ENCODE measurements at regions not wholly inside any gene's neighbourhood (a gene's known extent, or its start where the extent isn't known, plus 50 kb on each side); places are given as distances from the start of the nearest gene placed in this dataset.

- Histone ChIP-seq H3K4me1 (ENCODE audit: control insufficient read depth in 1 of 2, insufficient read depth in 2 of 2, low read length in 2 of 2) (no peaks in the 10 kb centered on the region), H2AFZ (ENCODE audit: insufficient read depth, low read depth, low read length, poor library complexity, severe bottlenecking) (no peak overlapping the region), H3K27ac (ENCODE audit: low read depth in 1 of 2, low read length in 2 of 2) (no peak overlapping the region), H3K9me3 (replicated peaks in 1 of 2; ENCODE audit: control insufficient read depth in 1 of 2, insufficient read depth in 1 of 2, low read length in 2 of 2) (no peaks in the 10 kb centered on the region), H3K9ac (ENCODE audit: insufficient read depth, low read length, poor library complexity, severe bottlenecking) (no peak overlapping the region), H3K36me3 (replicated peaks in 1 of 2; ENCODE audit: control insufficient read depth in 1 of 2, insufficient read depth in 2 of 2, low read length in 2 of 2) (no peaks in the 10 kb centered on the region), H3K27me3 (ENCODE audit: control insufficient read depth in 2 of 2, insufficient read depth in 2 of 2, low read length in 2 of 2) (no peaks in the 10 kb centered on the region), H3K4me2 (replicated peaks; ENCODE audit: extremely low read depth, low read length, poor library complexity, severe bottlenecking) (no peak overlapping the region), H3K79me2 (ENCODE audit: insufficient read depth, low read length) (no peaks in the 10 kb centered on the region), H3K4me3 (replicated peaks in 1 of 3; ENCODE audit: low read depth in 2 of 3, low read length in 3 of 3) (no peak overlapping the region), H4K20me1 (ENCODE audit: insufficient read depth, low read length) (no peaks in the 10 kb centered on the region)
- Mint-ChIP-seq H3K27me3 (ENCODE audit: low read depth in 3 of 3) (peaks cover 0 to 1% (median 0%) of the 10 kb centered on the region in 3 donors), H3K27ac (no peak overlapping the region), H3K36me3 (no peaks in the 10 kb centered on the region), H3K4me3 (no peak overlapping the region), H3K4me1 (no peaks in the 10 kb centered on the region), H3K9me3 (peaks cover 0 to 16% (median 5%) of the 10 kb centered on the region in 7 donors)
- WGBS (ENCODE audit: insufficient coverage): 38% methylated on average over 14 of the region's 19 CpGs
- intact Hi-C loops (cut with micrococcal nuclease): no loop called here
- no peak for DNase-seq
- TF ChIP-seq CTCF (IDR thresholded peaks at IDR 0.05): no peak
Observed at GRCh38 chr1:213622365-213623063, 365.3 kb upstream of the PROX1 start.

GRCh38 chr1:213623064-213623581 is 364.6 kb upstream of the PROX1 start:
- no peak for DNase-seq
- Mint-ChIP-seq H3K4me1 (no peaks in the 10 kb centered on the region), H3K9me3 (peaks cover 0 to 16% (median 5%) of the 10 kb centered on the region in 7 donors), H3K27ac (no peak overlapping the region), H3K27me3 (ENCODE audit: low read depth in 3 of 3) (peaks cover 0 to 1% (median 0%) of the 10 kb centered on the region in 3 donors), H3K36me3 (no peaks in the 10 kb centered on the region), H3K4me3 (no peak overlapping the region)
- Histone ChIP-seq H3K27me3 (ENCODE audit: control insufficient read depth in 2 of 2, insufficient read depth in 2 of 2, low read length in 2 of 2) (no peaks in the 10 kb centered on the region), H3K27ac (ENCODE audit: low read depth in 1 of 2, low read length in 2 of 2) (no peak overlapping the region), H3K9me3 (replicated peaks in 1 of 2; ENCODE audit: control insufficient read depth in 1 of 2, insufficient read depth in 1 of 2, low read length in 2 of 2) (no peaks in the 10 kb centered on the region), H3K4me3 (replicated peaks in 1 of 3; ENCODE audit: low read depth in 2 of 3, low read length in 3 of 3) (no peak overlapping the region), H3K36me3 (replicated peaks in 1 of 2; ENCODE audit: control insufficient read depth in 1 of 2, insufficient read depth in 2 of 2, low read length in 2 of 2) (no peaks in the 10 kb centered on the region), H3K79me2 (ENCODE audit: insufficient read depth, low read length) (no peaks in the 10 kb centered on the region), H3K9ac (ENCODE audit: insufficient read depth, low read length, poor library complexity, severe bottlenecking) (no peak overlapping the region), H2AFZ (ENCODE audit: insufficient read depth, low read depth, low read length, poor library complexity, severe bottlenecking) (no peak overlapping the region), H4K20me1 (ENCODE audit: insufficient read depth, low read length) (no peaks in the 10 kb centered on the region), H3K4me2 (replicated peaks; ENCODE audit: extremely low read depth, low read length, poor library complexity, severe bottlenecking) (no peak overlapping the region), H3K4me1 (ENCODE audit: control insufficient read depth in 1 of 2, insufficient read depth in 2 of 2, low read length in 2 of 2) (no peaks in the 10 kb centered on the region)
- intact Hi-C loops (cut with micrococcal nuclease): no loop called here
- no CpG with 5 or more reads among the region's 9 CpGs for WGBS (ENCODE audit: insufficient coverage)
- no peak for TF ChIP-seq CTCF (IDR thresholded peaks at IDR 0.05)
